ENCODE measurements at regions not wholly inside any gene's neighbourhood (a gene's known extent, or its start where the extent isn't known, plus 50 kb on each side); places are given as distances from the start of the nearest gene placed in this dataset.

- Mint-ChIP-seq H3K36me3 (ENCODE audit: low read depth) (no peaks in the 10 kb centered on the region), H3K4me3 (no peak overlapping the region), H3K27ac (no peak overlapping the region), H3K4me1 (no peaks in the 10 kb centered on the region), H3K27me3 (peaks cover 5% of the 10 kb centered on the region), H3K9me3 (ENCODE audit: low read depth) (no peaks in the 10 kb centered on the region)
- DNase-seq (no peak), ATAC-seq (no peak)
- POLR2A ChIA-PET, result no interaction called here
- intact Hi-C loops (cut with DNase I, micrococcal nuclease), result no loop called here
- CTCF ChIA-PET, result no interaction called here
These were observed 51.3 kb downstream of the KRTAP19-8 start for GRCh38 chr21:30986965-30987364.

- H3K4me1 Mint-ChIP-seq, result no peaks in the 10 kb centered on the region
- H3K27ac Mint-ChIP-seq, result no peak overlapping the region
- no peak for DNase-seq
- H3K9me3 Mint-ChIP-seq (ENCODE audit: low read depth), result no peaks in the 10 kb centered on the region
- ATAC-seq, result no peak
- ChIA-PET POLR2A (no interaction called here), CTCF (interaction anchor here (0.6 kb wide), 1 partner anchor 602 kb away, joined by 3 read pairs; no protein-coding TSS in a partner anchor)
- peaks cover 3% of the 10 kb centered on the region for H3K27me3 Mint-ChIP-seq
- no peak overlapping the region for H3K4me3 Mint-ChIP-seq
- no peaks in the 10 kb centered on the region for H3K36me3 Mint-ChIP-seq (ENCODE audit: low read depth)
- intact Hi-C loops (cut with DNase I, micrococcal nuclease), result no loop called here
These were observed 53.4 kb downstream of the KRTAP19-8 start for GRCh38 chr21:30984889-30985288.

GRCh38 chr21:30981403-30981802 is 56.9 kb downstream of the KRTAP19-8 start:
- Mint-ChIP-seq H3K36me3 (ENCODE audit: low read depth) (no peaks in the 10 kb centered on the region), H3K4me1 (peaks cover 11% of the 10 kb centered on the region), H3K27ac (no peak overlapping the region), H3K27me3 (peaks cover 3% of the 10 kb centered on the region), H3K9me3 (ENCODE audit: low read depth) (no peaks in the 10 kb centered on the region), H3K4me3 (no peak overlapping the region)
- POLR2A ChIA-PET, result no interaction called here
- DNase-seq, result no peak
- ATAC-seq, result no peak
- CTCF ChIA-PET, result no interaction called here
- intact Hi-C loops (cut with DNase I, micrococcal nuclease), result no loop called here

GRCh38 chr21:30979054-30979453 is 59.2 kb downstream of the KRTAP19-8 start:
- DNase-seq (peak; percentile 5), ATAC-seq (no peak)
- H3K9me3 Mint-ChIP-seq (ENCODE audit: low read depth), result no peaks in the 10 kb centered on the region
- no peak overlapping the region for H3K4me3 Mint-ChIP-seq
- peaks cover 11% of the 10 kb centered on the region for H3K4me1 Mint-ChIP-seq
- no peaks in the 10 kb centered on the region for H3K27me3 Mint-ChIP-seq
- ChIA-PET CTCF (no interaction called here), POLR2A (no interaction called here)
- no peaks in the 10 kb centered on the region for H3K36me3 Mint-ChIP-seq (ENCODE audit: low read depth)
- intact Hi-C loops (cut with DNase I, micrococcal nuclease), result no loop called here
- no peak overlapping the region for H3K27ac Mint-ChIP-seq

DNA sequence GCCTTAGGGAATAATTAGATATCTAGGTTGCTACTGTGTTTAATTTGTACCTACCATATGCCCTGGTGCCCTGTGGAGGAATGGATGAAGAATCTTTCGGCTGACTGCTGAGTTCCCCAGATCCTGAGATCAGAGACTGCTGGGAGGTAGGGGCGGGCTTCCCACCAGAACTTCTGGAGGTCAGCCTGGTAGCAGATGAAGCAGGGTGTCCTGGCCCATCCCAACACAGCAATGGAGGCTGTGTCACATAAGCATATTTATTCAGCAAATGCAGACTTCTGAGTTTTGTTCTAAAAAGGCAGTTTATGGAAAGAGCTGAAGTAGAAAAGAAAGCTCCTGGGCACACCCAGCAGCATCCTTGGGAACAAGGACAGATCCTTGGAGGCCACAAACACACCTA is 74.0 kb downstream of the KRTAP19-8 start:
- ChIA-PET CTCF (no interaction called here), POLR2A (no interaction called here)
- ATAC-seq (no peak), DNase-seq (no peak)
- Mint-ChIP-seq H3K27me3 (peaks cover 6% of the 10 kb centered on the region), H3K9me3 (ENCODE audit: low read depth) (no peaks in the 10 kb centered on the region), H3K4me3 (no peak overlapping the region), H3K27ac (no peak overlapping the region), H3K4me1 (no peaks in the 10 kb centered on the region), H3K36me3 (ENCODE audit: low read depth) (no peaks in the 10 kb centered on the region)
- intact Hi-C loops (cut with DNase I, micrococcal nuclease), result no loop called here

DNA sequence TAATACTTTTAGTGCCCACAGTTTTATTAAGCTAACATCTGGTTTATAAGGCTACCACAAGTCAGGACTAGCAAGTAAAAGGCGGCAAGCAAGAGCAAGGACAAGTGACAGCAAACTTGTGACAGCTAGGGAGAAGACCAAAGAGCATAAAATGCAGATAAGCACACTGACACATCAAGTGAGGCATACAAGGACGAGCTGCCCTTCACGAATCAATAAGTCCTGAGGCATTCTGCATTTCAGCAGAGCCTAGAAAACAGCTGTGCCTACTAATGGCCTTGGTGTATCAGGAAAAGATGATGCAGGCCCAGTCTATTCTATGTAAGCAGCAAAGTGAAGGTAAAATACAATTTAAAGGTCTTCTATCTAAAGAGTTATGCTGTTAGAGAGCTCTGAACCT is 74.8 kb downstream of the KRTAP19-8 start:
- H3K27ac Mint-ChIP-seq, result no peak overlapping the region
- no peak for DNase-seq
- no peaks in the 10 kb centered on the region for H3K4me1 Mint-ChIP-seq
- H3K4me3 Mint-ChIP-seq, result no peak overlapping the region
- ChIA-PET CTCF (interaction anchor here (0.5 kb wide), 1 partner anchor 124 kb away, joined by 3 read pairs; no protein-coding TSS in a partner anchor), POLR2A (no interaction called here)
- peaks cover 6% of the 10 kb centered on the region for H3K27me3 Mint-ChIP-seq
- no peak for ATAC-seq
- no peaks in the 10 kb centered on the region for H3K36me3 Mint-ChIP-seq (ENCODE audit: low read depth)
- intact Hi-C loops (cut with DNase I, micrococcal nuclease), result no loop called here
- no peaks in the 10 kb centered on the region for H3K9me3 Mint-ChIP-seq (ENCODE audit: low read depth)

- ATAC-seq (no peak), DNase-seq (no peak)
- no peaks in the 10 kb centered on the region for H3K9me3 Mint-ChIP-seq (ENCODE audit: low read depth)
- no peak overlapping the region for H3K4me3 Mint-ChIP-seq
- no peaks in the 10 kb centered on the region for H3K36me3 Mint-ChIP-seq (ENCODE audit: low read depth)
- ChIA-PET POLR2A (no interaction called here), CTCF (interaction anchor here (0.6 kb wide), 1 partner anchor 117 kb away, joined by 3 read pairs; no protein-coding TSS in a partner anchor)
- no peaks in the 10 kb centered on the region for H3K4me1 Mint-ChIP-seq
- H3K27me3 Mint-ChIP-seq, result peaks cover 7% of the 10 kb centered on the region
- H3K27ac Mint-ChIP-seq, result no peak overlapping the region
- intact Hi-C loops (cut with DNase I, micrococcal nuclease), result no loop called here
These were observed 76.3 kb downstream of the KRTAP19-8 start for GRCh38 chr21:30962013-30962412.

GRCh38 chr21:30958741-30959140 is 77.4 kb upstream of the KRTAP11-1 start:
- H3K36me3 Mint-ChIP-seq (ENCODE audit: low read depth), result no peaks in the 10 kb centered on the region
- intact Hi-C loops (cut with DNase I, micrococcal nuclease), result no loop called here
- ChIA-PET POLR2A (no interaction called here), CTCF (interaction anchor here (0.8 kb wide), 1 partner anchor 128 kb away, joined by 3 read pairs; no protein-coding TSS in a partner anchor)
- H3K4me3 Mint-ChIP-seq, result no peak overlapping the region
- no peaks in the 10 kb centered on the region for H3K4me1 Mint-ChIP-seq
- DNase-seq, result no peak
- H3K27ac Mint-ChIP-seq, result no peak overlapping the region
- peaks cover 15% of the 10 kb centered on the region for H3K27me3 Mint-ChIP-seq
- no peak for ATAC-seq
- H3K9me3 Mint-ChIP-seq (ENCODE audit: low read depth), result no peaks in the 10 kb centered on the region

DNA sequence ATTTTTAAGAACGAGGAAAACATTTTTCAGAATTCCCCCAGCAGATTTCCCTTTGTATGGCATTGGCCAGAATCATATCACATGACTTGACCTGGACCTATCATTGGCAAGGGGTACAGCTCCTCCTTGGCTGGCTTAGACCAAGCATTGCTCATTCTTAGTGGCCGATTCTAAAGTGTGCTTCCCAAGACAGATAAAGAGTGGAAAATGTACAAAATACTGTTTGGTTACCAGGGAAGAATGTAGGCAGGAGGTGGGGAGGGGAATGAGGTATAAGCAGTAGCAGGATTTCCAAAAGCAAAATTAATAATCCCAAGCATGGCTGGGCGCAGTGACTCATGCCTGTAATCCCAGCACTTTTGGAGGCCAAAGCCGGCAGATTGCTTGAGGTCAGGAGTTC is 75.6 kb upstream of the KRTAP11-1 start:
- CTCF ChIA-PET, result no interaction called here

GRCh38 chr21:30953605-30954004 is 72.2 kb upstream of the KRTAP11-1 start:
- no peaks in the 10 kb centered on the region for H3K4me1 Mint-ChIP-seq
- ATAC-seq (no peak), DNase-seq (no peak)
- intact Hi-C loops (cut with DNase I, micrococcal nuclease), result no loop called here
- H3K27ac Mint-ChIP-seq, result no peak overlapping the region
- H3K27me3 Mint-ChIP-seq, result peaks cover 12% of the 10 kb centered on the region
- no peak overlapping the region for H3K4me3 Mint-ChIP-seq
- no peaks in the 10 kb centered on the region for H3K9me3 Mint-ChIP-seq (ENCODE audit: low read depth)
- no peaks in the 10 kb centered on the region for H3K36me3 Mint-ChIP-seq (ENCODE audit: low read depth)
- POLR2A ChIA-PET, result no interaction called here
- CTCF ChIA-PET, result no interaction called here

More for the DNA sequence above, 75.6 kb upstream of the KRTAP11-1 start:
- no peaks in the 10 kb centered on the region for H3K36me3 Mint-ChIP-seq (ENCODE audit: low read depth)
- H3K4me1 Mint-ChIP-seq, result no peaks in the 10 kb centered on the region
- H3K9me3 Mint-ChIP-seq (ENCODE audit: low read depth), result no peaks in the 10 kb centered on the region
- H3K27me3 Mint-ChIP-seq, result peaks cover 10% of the 10 kb centered on the region
- DNase-seq, result no peak
- intact Hi-C loops (cut with DNase I, micrococcal nuclease), result no loop called here
- no peak for ATAC-seq
- H3K27ac Mint-ChIP-seq, result no peak overlapping the region
- POLR2A ChIA-PET, result no interaction called here
- H3K4me3 Mint-ChIP-seq, result no peak overlapping the region

- intact Hi-C loops (cut with DNase I, micrococcal nuclease), result loop anchor here in 1 of 2 experiments (10.0 kb wide), 1 partner anchor 138 kb away; no protein-coding TSS in a partner anchor
- H3K4me1 Mint-ChIP-seq, result no peaks in the 10 kb centered on the region
- CTCF ChIA-PET, result interaction anchor here (0.8 to 1.0 kb wide), 2 partner anchors 18 to 513 kb away, joined by 3 to 4 read pairs; no protein-coding TSS in a partner anchor
- no peak overlapping the region for H3K27ac Mint-ChIP-seq
- H3K4me3 Mint-ChIP-seq, result no peak overlapping the region
- H3K9me3 Mint-ChIP-seq (ENCODE audit: low read depth), result no peaks in the 10 kb centered on the region
- H3K27me3 Mint-ChIP-seq, result peaks cover 5% of the 10 kb centered on the region
- DNase-seq (no peak), ATAC-seq (no peak)
- POLR2A ChIA-PET, result no interaction called here
- H3K36me3 Mint-ChIP-seq (ENCODE audit: low read depth), result no peaks in the 10 kb centered on the region
These were observed 65.8 kb upstream of the KRTAP11-1 start for GRCh38 chr21:30947141-30947540.

- ChIA-PET POLR2A (no interaction called here), CTCF (no interaction called here)
- no peaks in the 10 kb centered on the region for H3K9me3 Mint-ChIP-seq (ENCODE audit: low read depth)
- no peaks in the 10 kb centered on the region for H3K36me3 Mint-ChIP-seq (ENCODE audit: low read depth)
- H3K4me3 Mint-ChIP-seq, result no peak overlapping the region
- H3K27me3 Mint-ChIP-seq, result peaks cover 2% of the 10 kb centered on the region
- H3K27ac Mint-ChIP-seq, result no peak overlapping the region
- no peak for ATAC-seq
- DNase-seq, result no peak
- intact Hi-C loops (cut with DNase I, micrococcal nuclease), result loop anchor here in 1 of 2 experiments (10.0 kb wide), 1 partner anchor 141 kb away; no protein-coding TSS in a partner anchor
- H3K4me1 Mint-ChIP-seq, result no peaks in the 10 kb centered on the region
These were observed 62.5 kb upstream of the KRTAP11-1 start for GRCh38 chr21:30943920-30944319.

GRCh38 chr21:30943243-30943642 is 61.9 kb upstream of the KRTAP11-1 start:
- ChIA-PET POLR2A (no interaction called here), CTCF (no interaction called here)
- ATAC-seq (no peak), DNase-seq (no peak)
- Mint-ChIP-seq H3K27ac (no peak overlapping the region), H3K4me3 (no peak overlapping the region), H3K27me3 (peaks cover 2% of the 10 kb centered on the region), H3K36me3 (ENCODE audit: low read depth) (no peaks in the 10 kb centered on the region), H3K9me3 (ENCODE audit: low read depth) (no peaks in the 10 kb centered on the region), H3K4me1 (no peaks in the 10 kb centered on the region)
- intact Hi-C loops (cut with DNase I, micrococcal nuclease), result loop anchor here in 1 of 2 experiments (10.0 kb wide), 1 partner anchor 142 kb away; no protein-coding TSS in a partner anchor

Data from activated CD4-positive, alpha-beta T cell treated with anti-CD3 and anti-CD28 coated beads for 36 hours (primary cell).